NB4 (cell line): ENCODE measurements at regions not wholly inside any gene's neighbourhood (a gene's known extent, or its start where the extent isn't known, plus 50 kb on each side); places are given as distances from the start of the nearest gene placed in this dataset.

ENCODE experiments used
- DNase-seq: peaks from one replicate; pipeline ENCODE4 v3.0.0; 2010; ENCODE audit warnings: low read depth
- H3K4me3 ChIP-seq: one replicate; pipeline ENCODE4 v1.5.1; 2011; ENCODE audit warnings: mild to moderate bottlenecking, low read depth, low read length, moderate library complexity
- CTCF ChIP-seq: IDR thresholded peaks from one replicate; pipeline ENCODE4 v1.5.1; 2012; ENCODE audit warnings: low read depth, low read length
- MAX ChIP-seq: IDR thresholded peaks from 2 replicates; pipeline ENCODE4 v1.6.1; 2011; ENCODE audit warnings: low read depth, low read length
- MYC ChIP-seq: IDR thresholded peaks from 2 replicates; pipeline ENCODE4 v1.6.1; 2011; ENCODE audit warnings: low read depth, low read length
- POLR2A ChIP-seq: IDR thresholded peaks from 2 replicates; pipeline ENCODE4 v1.6.1; 2011; ENCODE audit warnings: mild to moderate bottlenecking; ENCODE audit not compliant: insufficient read length; ENCODE audit errors: extremely low read depth

- H3K4me3 ChIP-seq, result no peak overlapping the region
- TF ChIP-seq POLR2A (no peak), MYC (no peak), CTCF (no peak), MAX (no peak)
- DNase-seq, result no peak
These were observed 181.6 kb upstream of the POU2AF2 start for GRCh38 chr11:111063726-111064517.

- no peak for TF ChIP-seq POLR2A
- no peak for TF ChIP-seq CTCF
- no peak overlapping the region for H3K4me3 ChIP-seq
- DNase-seq, result no peak
These were observed 183.1 kb upstream of the POU2AF2 start for GRCh38 chr11:111062420-111062819.

GRCh38 chr11:111059726-111060125 lies 185.8 kb upstream of the POU2AF2 start:
- no peak for DNase-seq
- TF ChIP-seq POLR2A (no peak), CTCF (no peak), MAX (no peak), MYC (no peak)
- H3K4me3 ChIP-seq, result no peak overlapping the region

- no peak for TF ChIP-seq POLR2A
- TF ChIP-seq MYC, result no peak
- TF ChIP-seq CTCF, result no peak
- TF ChIP-seq MAX, result no peak
- no peak for DNase-seq
- H3K4me3 ChIP-seq, result no peak overlapping the region
These were observed 196.4 kb upstream of the POU2AF2 start for GRCh38 chr11:111049131-111049530.

GRCh38 chr11:111047374-111047773 lies 198.2 kb upstream of the POU2AF2 start:
- no peak for DNase-seq
- TF ChIP-seq CTCF, result no peak
- TF ChIP-seq POLR2A, result no peak
- no peak for TF ChIP-seq MYC
- no peak for TF ChIP-seq MAX

GRCh38 chr11:111046291-111046690 lies 199.2 kb upstream of the POU2AF2 start:
- no peak overlapping the region for H3K4me3 ChIP-seq
- TF ChIP-seq MAX (no peak), POLR2A (no peak), MYC (no peak), CTCF (no peak)
- no peak for DNase-seq

More at GRCh38 chr11:111047374-111047773, 198.2 kb upstream of the POU2AF2 start:
- no peak overlapping the region for H3K4me3 ChIP-seq
